Brain microvascular endothelial cell (primary cell): ENCODE measurements at regions not wholly inside any gene's neighbourhood (a gene's known extent, or its start where the extent isn't known, plus 50 kb on each side); places are given as distances from the start of the nearest gene placed in this dataset.

Source experiments
- DNase-seq: peaks from one replicate; pipeline ENCODE4 v3.0.0-alpha.2; 2020
- H3K27ac ChIP-seq: fragments of 250-450 bp; sonication (Bioruptor Pico); 2 replicates; pipeline ENCODE4 v1.5.1; 2020; ENCODE audit warnings: mild to moderate bottlenecking, moderate library complexity
- H3K27me3 ChIP-seq: fragments of 250-450 bp; sonication (Bioruptor Pico); replicated peaks from 2 replicates; pipeline ENCODE4 v1.5.1; 2020; ENCODE audit warnings: mild to moderate bottlenecking
- H3K36me3 ChIP-seq: fragments of 250-450 bp; sonication (Bioruptor Pico); replicated peaks from 2 replicates; pipeline ENCODE4 v1.5.1; 2020; ENCODE audit warnings: mild to moderate bottlenecking
- H3K4me3 ChIP-seq: 2 replicates; pipeline ENCODE4 v1.5.1; 2011; ENCODE audit warnings: low read depth, mild to moderate bottlenecking, control low read depth, low read length, moderate library complexity
- in situ Hi-C: cut with HindIII; loops from 2 replicates; pipeline ENCODE4 v1.10.0; 2017; ENCODE audit warnings: low sequenced_read_pairs, low pct_ligation_motif_present
- TF ChIP-seq, protein P1 (sequence below): IDR thresholded peaks from 2 replicates; pipeline ENCODE4 v1.5.1; 2011; ENCODE audit warnings: low read depth, mild to moderate bottlenecking, moderate library complexity, low read length, control low read depth, inconsistent platforms; ENCODE audit errors: missing control alignments

DNA sequence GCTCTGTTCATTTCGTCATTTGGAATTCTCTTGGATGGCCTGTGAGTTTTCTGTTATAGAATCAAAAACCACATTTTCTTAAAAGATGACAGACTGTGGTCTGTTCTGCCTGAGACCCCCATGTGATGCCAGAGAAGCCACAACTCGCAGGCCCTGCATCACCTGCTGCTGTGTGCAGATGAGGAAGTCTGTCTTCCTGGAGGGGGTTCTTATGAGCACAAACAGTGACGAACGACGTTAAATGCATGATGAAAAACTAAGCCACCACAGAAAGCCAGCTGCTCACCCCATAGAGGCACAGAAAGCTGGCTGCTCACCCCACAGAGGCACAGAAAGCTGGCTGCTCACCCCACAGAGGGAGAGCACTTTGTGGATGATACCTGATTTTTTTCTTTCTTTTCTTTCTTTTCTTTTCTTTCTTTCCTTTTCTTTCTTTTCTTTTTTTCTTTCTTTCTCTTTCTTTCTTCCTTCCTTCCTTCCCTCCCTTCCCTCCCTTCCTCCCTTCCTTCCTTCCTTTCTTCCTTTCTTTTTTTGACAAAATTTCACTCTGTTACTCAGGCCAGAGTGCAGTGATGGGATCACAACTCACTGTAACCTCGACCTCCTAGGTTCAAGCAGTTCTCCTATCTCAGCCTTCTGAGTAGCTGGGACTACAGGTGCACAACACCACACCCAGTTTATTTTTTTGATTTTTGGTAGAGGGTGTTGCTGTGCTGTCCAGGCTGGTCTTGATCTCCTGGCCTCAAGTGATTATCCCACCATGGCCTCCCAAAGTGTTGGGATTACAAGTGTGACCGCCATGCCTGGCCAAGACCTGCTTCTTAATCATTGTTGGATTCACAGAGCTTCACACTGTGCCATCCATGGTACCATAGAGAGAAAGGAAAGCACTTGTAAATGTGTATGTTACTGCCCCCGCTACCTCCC lies 1191.4 kb downstream of the UQCRFS1 start:
- no peak overlapping the region for H3K4me3 ChIP-seq
- in situ Hi-C loops, result no loop called here
- DNase-seq, result no peak
- TF ChIP-seq, protein P1, sequence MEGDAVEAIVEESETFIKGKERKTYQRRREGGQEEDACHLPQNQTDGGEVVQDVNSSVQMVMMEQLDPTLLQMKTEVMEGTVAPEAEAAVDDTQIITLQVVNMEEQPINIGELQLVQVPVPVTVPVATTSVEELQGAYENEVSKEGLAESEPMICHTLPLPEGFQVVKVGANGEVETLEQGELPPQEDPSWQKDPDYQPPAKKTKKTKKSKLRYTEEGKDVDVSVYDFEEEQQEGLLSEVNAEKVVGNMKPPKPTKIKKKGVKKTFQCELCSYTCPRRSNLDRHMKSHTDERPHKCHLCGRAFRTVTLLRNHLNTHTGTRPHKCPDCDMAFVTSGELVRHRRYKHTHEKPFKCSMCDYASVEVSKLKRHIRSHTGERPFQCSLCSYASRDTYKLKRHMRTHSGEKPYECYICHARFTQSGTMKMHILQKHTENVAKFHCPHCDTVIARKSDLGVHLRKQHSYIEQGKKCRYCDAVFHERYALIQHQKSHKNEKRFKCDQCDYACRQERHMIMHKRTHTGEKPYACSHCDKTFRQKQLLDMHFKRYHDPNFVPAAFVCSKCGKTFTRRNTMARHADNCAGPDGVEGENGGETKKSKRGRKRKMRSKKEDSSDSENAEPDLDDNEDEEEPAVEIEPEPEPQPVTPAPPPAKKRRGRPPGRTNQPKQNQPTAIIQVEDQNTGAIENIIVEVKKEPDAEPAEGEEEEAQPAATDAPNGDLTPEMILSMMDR, result no peak
- H3K27ac ChIP-seq, result no peak overlapping the region
- no peaks in the 10 kb centered on the region for H3K36me3 ChIP-seq
- H3K27me3 ChIP-seq, result no peaks in the 10 kb centered on the region

GRCh38 chr19:28020619-28021258 lies 1192.2 kb downstream of the UQCRFS1 start:
- no peak for DNase-seq
- Histone ChIP-seq H3K4me3 (no peak overlapping the region), H3K27ac (no peak overlapping the region), H3K36me3 (no peaks in the 10 kb centered on the region), H3K27me3 (no peaks in the 10 kb centered on the region)
- TF ChIP-seq, protein P1, result no peak
- in situ Hi-C loops, result no loop called here

DNA sequence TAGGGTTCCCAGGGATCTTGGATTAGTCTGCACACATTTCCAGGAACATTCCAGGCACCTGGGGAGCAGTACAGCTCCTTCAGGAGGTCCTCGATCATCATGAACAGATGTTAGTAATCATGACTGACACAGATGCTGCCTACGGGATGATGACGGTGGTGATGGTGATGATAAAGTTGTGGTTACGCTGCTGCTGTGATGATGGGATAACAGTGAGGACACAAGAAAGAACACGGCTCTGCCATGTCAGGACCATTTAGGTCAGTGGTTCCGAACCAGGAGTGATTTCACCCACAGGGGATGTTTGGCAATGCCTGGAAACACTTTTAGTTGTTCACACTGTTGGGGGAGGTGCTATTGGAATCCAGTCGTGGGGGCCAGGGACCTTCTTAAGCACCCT lies 1193.0 kb downstream of the UQCRFS1 start:
- in situ Hi-C loops, result no loop called here
- Histone ChIP-seq H3K4me3 (no peak overlapping the region), H3K27ac (no peak overlapping the region), H3K36me3 (no peaks in the 10 kb centered on the region), H3K27me3 (no peaks in the 10 kb centered on the region)
- TF ChIP-seq, protein P1, result no peak
- DNase-seq, result no peak

DNA sequence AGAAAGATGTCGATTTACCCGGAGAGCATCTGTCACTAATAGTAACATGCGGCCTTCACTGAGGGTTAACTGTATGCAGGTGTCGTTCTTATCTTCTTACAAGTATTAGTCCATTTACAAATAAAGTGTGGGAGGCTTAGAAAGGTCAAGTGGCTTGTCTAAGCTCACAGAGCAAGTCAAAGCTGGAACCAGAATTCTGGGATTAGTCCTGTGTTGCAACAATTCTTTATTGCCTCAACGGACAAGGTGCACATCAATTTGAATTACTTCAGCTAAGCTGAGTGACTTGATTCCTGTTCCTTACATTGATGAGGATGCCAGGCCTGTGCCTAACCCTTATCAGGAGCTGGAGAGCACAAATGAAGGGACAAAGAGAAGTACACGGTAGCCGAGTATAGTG lies 1193.6 kb downstream of the UQCRFS1 start:
- in situ Hi-C loops, result no loop called here
- no peaks in the 10 kb centered on the region for H3K36me3 ChIP-seq
- TF ChIP-seq, protein P1, result no peak
- no peak overlapping the region for H3K27ac ChIP-seq
- no peak overlapping the region for H3K4me3 ChIP-seq
- H3K27me3 ChIP-seq, result no peaks in the 10 kb centered on the region
- DNase-seq, result no peak

DNA sequence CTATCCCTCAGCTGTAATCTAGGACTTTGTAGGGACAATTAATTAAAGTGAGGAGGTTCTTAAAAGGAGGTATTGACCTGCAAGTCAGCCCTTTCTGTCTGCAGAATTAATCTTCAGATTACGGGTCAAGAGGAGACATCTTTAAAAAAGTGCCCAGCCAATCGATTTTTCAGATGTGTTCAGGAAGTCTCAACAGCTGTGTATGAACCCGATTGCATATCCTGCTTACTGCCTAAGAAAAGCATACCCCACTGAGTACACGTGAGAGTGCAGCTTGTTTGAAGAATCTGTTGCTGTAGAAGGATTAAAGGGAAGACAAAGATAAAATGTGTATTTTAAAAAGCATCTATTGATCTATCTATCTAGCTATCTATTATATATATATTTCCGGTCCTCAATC lies 1194.5 kb downstream of the UQCRFS1 start:
- no peak for DNase-seq
- Histone ChIP-seq H3K4me3 (no peak overlapping the region), H3K36me3 (no peaks in the 10 kb centered on the region), H3K27me3 (no peaks in the 10 kb centered on the region), H3K27ac (no peak overlapping the region)
- in situ Hi-C loops, result no loop called here
- TF ChIP-seq, protein P1, result no peak
